ENCODE measurements at regions not wholly inside any gene's neighbourhood (a gene's known extent, or its start where the extent isn't known, plus 50 kb on each side); places are given as distances from the start of the nearest gene placed in this dataset.

DNA sequence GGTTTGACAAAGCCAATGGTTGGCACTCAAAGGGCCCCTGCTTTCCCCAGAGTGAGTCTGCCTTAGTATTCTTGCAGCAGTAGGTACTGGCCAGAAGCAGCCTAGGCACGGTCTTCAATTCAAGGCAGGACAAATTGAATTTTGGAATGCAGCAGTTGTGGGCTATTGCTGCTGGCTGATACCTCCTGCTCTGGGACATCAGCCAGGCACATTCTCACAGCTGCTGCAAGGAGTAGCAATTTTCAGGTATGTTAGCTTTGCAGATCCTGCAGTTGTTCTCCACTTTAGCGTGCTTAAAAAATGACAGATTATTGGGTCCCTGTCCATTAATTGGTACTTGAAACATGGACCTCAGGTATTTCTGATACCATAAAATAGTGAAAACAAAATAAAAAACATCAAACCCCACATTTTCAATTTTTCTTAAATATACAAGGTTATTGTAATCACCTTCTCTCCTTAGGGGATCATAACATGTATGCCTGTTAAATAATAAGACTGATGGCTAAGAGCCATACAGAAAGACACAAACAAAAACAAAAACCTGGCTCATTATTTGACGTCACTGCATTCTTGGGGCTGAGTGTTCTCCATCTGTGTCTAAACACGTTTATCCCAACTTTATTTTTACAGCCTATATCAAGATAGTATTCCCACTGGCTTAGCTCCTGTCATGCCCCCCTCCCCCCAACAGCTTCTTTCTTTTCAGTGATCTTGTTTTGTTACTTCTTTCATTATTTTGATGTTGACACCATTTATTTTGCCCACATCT, 85.1 kb upstream of the CARD18 start:
- TF ChIP-seq CTCF (IDR thresholded peaks at IDR 0.05; ENCODE audit: partially characterized antibody, unreplicated experiment) = no peak
- H3K27me3 Mint-ChIP-seq (ENCODE audit: unreplicated experiment) = no peaks in the 10 kb centered on the region
- no peaks in the 10 kb centered on the region for H3K4me1 Mint-ChIP-seq (ENCODE audit: low read depth, unreplicated experiment)
- no peak overlapping the region for H3K4me3 Mint-ChIP-seq (ENCODE audit: unreplicated experiment)
- no peaks in the 10 kb centered on the region for H3K36me3 Mint-ChIP-seq (ENCODE audit: unreplicated experiment)
- H3K9me3 Mint-ChIP-seq (ENCODE audit: unreplicated experiment) = no peaks in the 10 kb centered on the region
- DNase-seq = no peak
- H3K27ac Mint-ChIP-seq (ENCODE audit: unreplicated experiment) = no peak overlapping the region

- H3K27me3 Mint-ChIP-seq (ENCODE audit: unreplicated experiment) = no peaks in the 10 kb centered on the region
- DNase-seq = no peak
- TF ChIP-seq CTCF (IDR thresholded peaks at IDR 0.05; ENCODE audit: partially characterized antibody, unreplicated experiment) = no peak
- no peak overlapping the region for H3K27ac Mint-ChIP-seq (ENCODE audit: unreplicated experiment)
- H3K4me1 Mint-ChIP-seq (ENCODE audit: low read depth, unreplicated experiment) = no peaks in the 10 kb centered on the region
- H3K36me3 Mint-ChIP-seq (ENCODE audit: unreplicated experiment) = no peaks in the 10 kb centered on the region
- no peak overlapping the region for H3K4me3 Mint-ChIP-seq (ENCODE audit: unreplicated experiment)
- no peaks in the 10 kb centered on the region for H3K9me3 Mint-ChIP-seq (ENCODE audit: unreplicated experiment)
These were observed 80.6 kb upstream of the CARD18 start for GRCh38 chr11:105220121-105220520.

DNA sequence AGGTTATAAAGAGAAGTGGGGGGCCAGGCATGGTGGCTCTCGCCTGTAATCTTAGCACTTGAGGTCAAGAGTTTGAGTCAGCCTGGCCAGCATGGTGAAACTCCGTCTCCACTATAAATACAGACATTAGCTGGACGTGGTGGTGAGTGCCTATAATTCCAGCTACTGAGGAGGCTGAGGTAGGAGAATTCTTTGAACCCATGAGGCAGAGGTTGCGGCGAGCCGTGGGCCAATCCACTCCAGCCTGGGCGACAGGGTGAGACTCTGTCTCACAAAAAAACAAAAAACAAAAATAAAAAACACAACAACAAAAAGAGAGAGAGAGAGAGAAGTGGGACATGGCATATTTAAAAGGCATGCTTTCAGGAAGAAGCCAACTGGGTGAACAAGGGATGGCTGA, 80.1 kb upstream of the CARD18 start:
- no peaks in the 10 kb centered on the region for H3K9me3 Mint-ChIP-seq (ENCODE audit: unreplicated experiment)
- no peak for TF ChIP-seq CTCF (IDR thresholded peaks at IDR 0.05; ENCODE audit: partially characterized antibody, unreplicated experiment)
- no peak overlapping the region for H3K4me3 Mint-ChIP-seq (ENCODE audit: unreplicated experiment)
- no peak overlapping the region for H3K27ac Mint-ChIP-seq (ENCODE audit: unreplicated experiment)
- no peaks in the 10 kb centered on the region for H3K36me3 Mint-ChIP-seq (ENCODE audit: unreplicated experiment)
- H3K27me3 Mint-ChIP-seq (ENCODE audit: unreplicated experiment) = no peaks in the 10 kb centered on the region
- no peaks in the 10 kb centered on the region for H3K4me1 Mint-ChIP-seq (ENCODE audit: low read depth, unreplicated experiment)
- no peak for DNase-seq

- DNase-seq = no peak
- no peak overlapping the region for H3K27ac Mint-ChIP-seq (ENCODE audit: unreplicated experiment)
- H3K36me3 Mint-ChIP-seq (ENCODE audit: unreplicated experiment) = no peaks in the 10 kb centered on the region
- no peak overlapping the region for H3K4me3 Mint-ChIP-seq (ENCODE audit: unreplicated experiment)
- H3K9me3 Mint-ChIP-seq (ENCODE audit: unreplicated experiment) = no peaks in the 10 kb centered on the region
- no peaks in the 10 kb centered on the region for H3K4me1 Mint-ChIP-seq (ENCODE audit: low read depth, unreplicated experiment)
- no peaks in the 10 kb centered on the region for H3K27me3 Mint-ChIP-seq (ENCODE audit: unreplicated experiment)
- no peak for TF ChIP-seq CTCF (IDR thresholded peaks at IDR 0.05; ENCODE audit: partially characterized antibody, unreplicated experiment)
These were observed 79.7 kb upstream of the CARD18 start for GRCh38 chr11:105219269-105219668.

GRCh38 chr11:105215528-105215927, 76.0 kb upstream of the CARD18 start:
- DNase-seq = no peak
- TF ChIP-seq CTCF (IDR thresholded peaks at IDR 0.05; ENCODE audit: partially characterized antibody, unreplicated experiment) = no peak
- no peaks in the 10 kb centered on the region for H3K36me3 Mint-ChIP-seq (ENCODE audit: unreplicated experiment)
- no peak overlapping the region for H3K27ac Mint-ChIP-seq (ENCODE audit: unreplicated experiment)
- no peaks in the 10 kb centered on the region for H3K4me1 Mint-ChIP-seq (ENCODE audit: low read depth, unreplicated experiment)
- no peak overlapping the region for H3K4me3 Mint-ChIP-seq (ENCODE audit: unreplicated experiment)
- no peaks in the 10 kb centered on the region for H3K9me3 Mint-ChIP-seq (ENCODE audit: unreplicated experiment)
- no peaks in the 10 kb centered on the region for H3K27me3 Mint-ChIP-seq (ENCODE audit: unreplicated experiment)

Data from glutamatergic neuron (in vitro differentiated cells).